IMR-90 (cell line): ENCODE measurements at regions not wholly inside any gene's neighbourhood (a gene's known extent, or its start where the extent isn't known, plus 50 kb on each side); places are given as distances from the start of the nearest gene placed in this dataset.

Experiments
- ATAC-seq: fragments of 200-7000 bp; cut with Tn5 transposase; 2 replicates; pipeline ENCODE4 v1.9.1; 2020; ENCODE audit warnings: low read depth, mild to moderate bottlenecking, moderate library complexity
- BruUV-seq: library from RNA; stranded (reverse); fragments of 400-500 nt; replicated peaks from 2 replicates; lab custom pipeline; 2021; lab: Mats Ljungman, UMichigan
- CTCF ChIA-PET: fragments of 300-600 bp; formaldehyde crosslinking; extraction: SDS; loops from one replicate; lab custom pipeline; 2021; ENCODE audit warnings: antibody characterized with exemption; lab: Yijun Ruan, JAX
- POLR2A ChIA-PET: fragments of 300-600 bp; sonication (Branson Sonifier 250); formaldehyde crosslinking; loops from one replicate; lab custom pipeline; 2022; ENCODE audit warnings: antibody characterized with exemption; ENCODE audit not compliant: unreplicated experiment; lab: Charles Lee
- DNase-seq: peaks from one replicate; pipeline ENCODE4 v3.0.0; 2013
- H2AFZ ChIP-seq: replicated peaks from 2 replicates; pipeline ENCODE3; 2013; ENCODE audit warnings: low read length, mild to moderate bottlenecking; ENCODE audit not compliant: poor library complexity
- H2AK5ac ChIP-seq: 2 replicates; pipeline ENCODE4 v1.6.1; 2013; ENCODE audit warnings: low read depth, low read length, inconsistent platforms
- H2AK9ac ChIP-seq: replicated peaks from 2 replicates; pipeline ENCODE3; 2013; ENCODE audit warnings: mild to moderate bottlenecking, low read depth, low read length, moderate library complexity; ENCODE audit not compliant: poor library complexity
- H2BK120ac ChIP-seq: 2 replicates; pipeline ENCODE4 v1.6.1; 2013; ENCODE audit warnings: low read depth, low read length, inconsistent platforms
- H2BK15ac ChIP-seq: 3 replicates; pipeline ENCODE4 v1.6.1; 2013; ENCODE audit warnings: low read depth, low read length, inconsistent platforms
- H2BK20ac ChIP-seq: 2 replicates; pipeline ENCODE4 v1.6.1; 2013; ENCODE audit warnings: low read depth, mild to moderate bottlenecking, inconsistent platforms, low read length, moderate library complexity
- H2BK5ac ChIP-seq: 2 replicates; pipeline ENCODE4 v1.6.1; 2013; ENCODE audit warnings: mild to moderate bottlenecking, low read depth, low read length, inconsistent platforms; ENCODE audit not compliant: poor library complexity, severe bottlenecking
- H3K14ac ChIP-seq: replicated peaks from 2 replicates; pipeline ENCODE4 v1.6.1; 2013; ENCODE audit warnings: low read depth, low read length, inconsistent platforms
- H3K18ac ChIP-seq: 2 replicates; pipeline ENCODE4 v1.6.1; 2013; ENCODE audit warnings: low read depth, low read length, control low read depth
- H3K23ac ChIP-seq: 2 replicates; pipeline ENCODE4 v1.6.1; 2013; ENCODE audit warnings: low read depth, low read length, inconsistent platforms
- H3K27ac ChIP-seq: 2 replicates; pipeline ENCODE4 v1.5.1; 2013; ENCODE audit warnings: mild to moderate bottlenecking, control low read depth, low read length; ENCODE audit not compliant: insufficient read depth
- H3K27me3 ChIP-seq: 2 replicates; pipeline ENCODE4 v1.6.1; 2013; ENCODE audit warnings: low read length; ENCODE audit not compliant: control insufficient read depth, insufficient read depth
- H3K36me3 ChIP-seq: 2 replicates; pipeline ENCODE4 v1.6.1; 2013; ENCODE audit warnings: low read length, mixed read lengths; ENCODE audit not compliant: control insufficient read depth, insufficient read depth
- H3K4ac ChIP-seq: 2 replicates; pipeline ENCODE4 v1.6.1; 2013; ENCODE audit warnings: low read depth, low read length, inconsistent platforms
- H3K4me1 ChIP-seq: 2 replicates; pipeline ENCODE4 v1.6.1; 2013; ENCODE audit warnings: low read length, mixed read lengths; ENCODE audit not compliant: control insufficient read depth, insufficient read depth
- H3K4me2 ChIP-seq: 2 replicates; pipeline ENCODE4 v1.6.1; 2013; ENCODE audit warnings: low read depth, mild to moderate bottlenecking, control low read depth, low read length, moderate library complexity
- H3K4me3 ChIP-seq: 2 replicates; pipeline ENCODE4 v1.5.1; 2013; ENCODE audit warnings: low read depth, mild to moderate bottlenecking, control low read depth, low read length, moderate library complexity; ENCODE audit not compliant: insufficient read depth
- H3K56ac ChIP-seq: 2 replicates; pipeline ENCODE4 v1.6.1; 2013; ENCODE audit warnings: low read length, inconsistent platforms; ENCODE audit not compliant: insufficient read depth; ENCODE audit errors: extremely low read depth
- H3K79me1 ChIP-seq, 2 experiments: 2 replicates each; pipeline ENCODE4 v1.6.1; 2013; ENCODE audit warnings: low read length in 2 of 2, inconsistent platforms in 1 of 2, low read depth in 1 of 2
- H3K9ac ChIP-seq: 2 replicates; pipeline ENCODE4 v1.6.1; 2013; ENCODE audit warnings: low read depth, low read length, control low read depth
- H3K9me1 ChIP-seq: 2 replicates; pipeline ENCODE4 v1.6.1; 2013; ENCODE audit warnings: low read length, inconsistent platforms; ENCODE audit not compliant: insufficient read depth
- H3K9me3 ChIP-seq: 2 replicates; pipeline ENCODE4 v1.6.1; 2013; ENCODE audit warnings: low read length; ENCODE audit not compliant: control insufficient read depth, insufficient read depth
- H4K20me1 ChIP-seq: 2 replicates; pipeline ENCODE4 v1.6.1; 2013; ENCODE audit warnings: low read length, inconsistent platforms; ENCODE audit not compliant: insufficient read depth
- H4K5ac ChIP-seq: 2 replicates; pipeline ENCODE4 v1.6.1; 2013; ENCODE audit warnings: mild to moderate bottlenecking, low read depth, low read length, control low read depth
- H4K8ac ChIP-seq, 2 experiments: 2 replicates each; pipeline ENCODE4 v1.6.1; 2013; ENCODE audit warnings: low read depth in 2 of 2, low read length in 2 of 2, control low read depth in 1 of 2, inconsistent platforms in 1 of 2
- H4K91ac ChIP-seq: 2 replicates; pipeline ENCODE4 v1.6.1; 2013; ENCODE audit warnings: low read depth, low read length, inconsistent platforms; ENCODE audit not compliant: insufficient read depth
- BHLHE40 ChIP-seq: fragments of 150-350 bp; IDR thresholded peaks from 2 replicates; pipeline ENCODE4 v1.6.1; 2016; ENCODE audit warnings: mild to moderate bottlenecking, low read depth, low read length
- CEBPB ChIP-seq: IDR thresholded peaks from 2 replicates; pipeline ENCODE4 v1.6.1; 2012; ENCODE audit warnings: low read depth, low read length, improper control_type of control experiment
- FOS ChIP-seq: fragments of 150-350 bp; IDR thresholded peaks from 2 replicates; pipeline ENCODE4 v1.6.1; 2016; ENCODE audit warnings: low read depth, low read length
- MAFK ChIP-seq: IDR thresholded peaks from 2 replicates; pipeline ENCODE4 v1.6.1; 2012; ENCODE audit warnings: low read depth, low read length, improper control_type of control experiment
- MAZ ChIP-seq: IDR thresholded peaks from 2 replicates; pipeline ENCODE4 v1.6.1; 2012; ENCODE audit warnings: low read depth, mild to moderate bottlenecking, low read length, improper control_type of control experiment, moderate library complexity, borderline replicate concordance
- MXI1 ChIP-seq: IDR thresholded peaks from 2 replicates; pipeline ENCODE4 v1.6.1; 2012; ENCODE audit warnings: low read depth, mild to moderate bottlenecking, low read length, moderate library complexity, borderline replicate concordance
- NFE2L2 ChIP-seq: fragments of 150-350 bp; IDR thresholded peaks from 2 replicates; pipeline ENCODE4 v1.6.1; 2016; ENCODE audit warnings: low read depth, mild to moderate bottlenecking, low read length
- POLR2A ChIP-seq: IDR thresholded peaks from 2 replicates; pipeline ENCODE4 v1.6.1; 2012; ENCODE audit warnings: mild to moderate bottlenecking, low read depth, low read length
- RAD21 ChIP-seq: IDR thresholded peaks from 2 replicates; pipeline ENCODE4 v1.6.1; 2012; ENCODE audit warnings: low read length, improper control_type of control experiment
- RCOR1 ChIP-seq: IDR thresholded peaks from 2 replicates; pipeline ENCODE4 v1.6.1; 2012; ENCODE audit warnings: mild to moderate bottlenecking, low read length, improper control_type of control experiment; ENCODE audit not compliant: insufficient replicate concordance
- SMC3 ChIP-seq: fragments of 150-350 bp; IDR thresholded peaks from 2 replicates; pipeline ENCODE4 v1.6.1; 2016; ENCODE audit warnings: low read depth, mild to moderate bottlenecking, antibody characterized with exemption, low read length, moderate library complexity
- WGBS, 2 experiments: methylation state at CpG; one replicate each; pipeline versions ENCODE4 v1.1.5 to v1.1.7; 2013; ENCODE audit warnings: missing lambda C conversion rate in 2 of 2; ENCODE audit not compliant: insufficient read length in 1 of 2; ENCODE audit errors: extremely low coverage in 2 of 2; 5-methylcytosine and 5-hydroxymethylcytosine counted together
- dilution Hi-C: fragments of 300-500 bp; cut with HindIII; formaldehyde crosslinking; loops from one replicate; pipeline ENCODE4 v1.14.3; 2018; ENCODE audit warnings: low sequenced_read_pairs; ENCODE audit not compliant: unreplicated experiment
- in situ Hi-C: fragments of 300-500 bp; cut with MboI; formaldehyde crosslinking; loops from 3 replicates; pipeline ENCODE4 v1.14.3; 2019; ENCODE audit warnings: low sequenced_read_pairs, inconsistent platforms, mixed read lengths
- intact Hi-C: fragments of 100-400 bp; cut with micrococcal nuclease; formaldehyde crosslinking; loops from 2 replicates; pipeline ENCODE4 v1.10.0; 2022
- TF ChIP-seq, protein P1 (sequence below): conservative IDR thresholded peaks from 2 replicates; pipeline ENCODE4 v1.5.1; 2012; ENCODE audit warnings: mild to moderate bottlenecking, low read depth, low read length, improper control_type of control experiment

DNA sequence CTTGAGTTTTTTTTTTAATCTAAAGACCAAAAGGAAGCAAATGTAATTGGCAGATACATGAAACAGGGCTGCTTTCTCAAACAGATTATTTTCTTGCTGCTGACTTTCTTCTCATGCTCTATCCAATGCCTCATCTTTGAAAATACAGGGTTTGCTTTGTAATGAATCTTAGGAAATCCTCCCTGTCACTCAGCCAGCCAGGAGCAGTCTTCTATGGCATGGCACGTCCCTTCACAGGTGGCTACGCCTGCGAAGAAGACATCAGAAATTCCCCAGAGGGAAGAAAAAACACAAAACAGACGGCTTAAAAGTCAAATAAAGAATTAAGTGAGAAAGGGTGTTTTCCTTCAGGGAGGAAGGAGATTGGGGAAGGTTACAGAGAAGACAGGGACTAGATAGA lies 242.5 kb downstream of the IGSF11 start:
- Histone ChIP-seq H2AK9ac (no peak overlapping the region), H3K14ac (no peak overlapping the region), H4K20me1 (no peaks in the 10 kb centered on the region), H3K9ac (no peak overlapping the region), H3K4me3 (no peak overlapping the region), H3K27ac (no peak overlapping the region), H2BK5ac (no peak overlapping the region), H3K9me1 (no peaks in the 10 kb centered on the region), H3K9me3 (no peaks in the 10 kb centered on the region), H3K4me1 (no peaks in the 10 kb centered on the region), H2AFZ (no peak overlapping the region), H3K36me3 (no peaks in the 10 kb centered on the region), H3K4ac (no peak overlapping the region), H2BK120ac (no peak overlapping the region), H3K79me1 (no peaks in the 10 kb centered on the region), H4K8ac (no peak overlapping the region), H3K23ac (no peak overlapping the region), H4K91ac (no peak overlapping the region), H4K5ac (no peak overlapping the region), H2BK15ac (no peak overlapping the region), H2BK20ac (no peak overlapping the region), H2AK5ac (no peak overlapping the region), H3K56ac (no peak overlapping the region), H3K18ac (no peak overlapping the region), H3K4me2 (no peak overlapping the region), H3K27me3 (no peaks in the 10 kb centered on the region)
- BruUV-seq: no TSS peak
- dilution Hi-C loops: no loop called here
- no CpG with 5 or more reads among the region's 4 CpGs for WGBS, 2 experiments
- no peak for TF ChIP-seq RAD21
- TF ChIP-seq BHLHE40: no peak
- no peak for TF ChIP-seq MXI1
- no peak for TF ChIP-seq POLR2A
- TF ChIP-seq, protein P1, sequence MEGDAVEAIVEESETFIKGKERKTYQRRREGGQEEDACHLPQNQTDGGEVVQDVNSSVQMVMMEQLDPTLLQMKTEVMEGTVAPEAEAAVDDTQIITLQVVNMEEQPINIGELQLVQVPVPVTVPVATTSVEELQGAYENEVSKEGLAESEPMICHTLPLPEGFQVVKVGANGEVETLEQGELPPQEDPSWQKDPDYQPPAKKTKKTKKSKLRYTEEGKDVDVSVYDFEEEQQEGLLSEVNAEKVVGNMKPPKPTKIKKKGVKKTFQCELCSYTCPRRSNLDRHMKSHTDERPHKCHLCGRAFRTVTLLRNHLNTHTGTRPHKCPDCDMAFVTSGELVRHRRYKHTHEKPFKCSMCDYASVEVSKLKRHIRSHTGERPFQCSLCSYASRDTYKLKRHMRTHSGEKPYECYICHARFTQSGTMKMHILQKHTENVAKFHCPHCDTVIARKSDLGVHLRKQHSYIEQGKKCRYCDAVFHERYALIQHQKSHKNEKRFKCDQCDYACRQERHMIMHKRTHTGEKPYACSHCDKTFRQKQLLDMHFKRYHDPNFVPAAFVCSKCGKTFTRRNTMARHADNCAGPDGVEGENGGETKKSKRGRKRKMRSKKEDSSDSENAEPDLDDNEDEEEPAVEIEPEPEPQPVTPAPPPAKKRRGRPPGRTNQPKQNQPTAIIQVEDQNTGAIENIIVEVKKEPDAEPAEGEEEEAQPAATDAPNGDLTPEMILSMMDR: no peak
- no peak for TF ChIP-seq MAFK
- no peak for TF ChIP-seq MAZ
- TF ChIP-seq RCOR1: no peak
- no peak for TF ChIP-seq SMC3
- no peak for TF ChIP-seq FOS
- TF ChIP-seq NFE2L2: no peak
- no peak for TF ChIP-seq CEBPB
- intact Hi-C loops: no loop called here
- ChIA-PET CTCF (no interaction called here), POLR2A (no interaction called here)
- ATAC-seq: no peak
- no peak for DNase-seq
- in situ Hi-C loops: no loop called here
